ENCODE measurements at regions not wholly inside any gene's neighbourhood (a gene's known extent, or its start where the extent isn't known, plus 50 kb on each side); places are given as distances from the start of the nearest gene placed in this dataset.

DNA sequence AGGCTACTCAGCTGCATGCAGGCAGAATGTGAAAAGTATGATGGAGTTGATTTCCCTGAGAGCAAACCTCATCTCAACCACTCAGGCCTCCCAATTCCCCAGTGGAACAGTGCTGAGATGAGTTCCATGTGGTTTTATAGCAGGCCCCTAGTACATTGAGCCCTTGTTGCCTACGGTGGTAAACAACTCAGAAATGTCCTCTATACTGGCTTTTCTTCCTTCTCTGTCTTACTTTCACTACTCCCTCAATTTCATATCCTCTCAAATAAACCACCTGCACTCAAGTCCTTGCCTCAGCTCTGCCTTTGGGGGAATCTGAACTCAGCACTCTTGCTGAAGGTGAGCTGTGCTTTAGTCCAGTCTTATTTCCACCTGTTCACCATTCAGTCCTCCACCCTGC is 399.9 kb downstream of the PDCD6IP start:
- Mint-ChIP-seq H3K4me3 (no peak overlapping the region), H3K4me1 (ENCODE audit: low read depth) (no peaks in the 10 kb centered on the region), H3K27ac (no peak overlapping the region), H3K27me3 (ENCODE audit: insufficient read depth) (no peaks in the 10 kb centered on the region; the same call in 1 of the 2 replicates), H3K9me3 (peaks cover 20% of the 10 kb centered on the region), H3K36me3 (ENCODE audit: low read depth) (no peaks in the 10 kb centered on the region)
- DNase-seq: no peak
- TF ChIP-seq, protein P1, sequence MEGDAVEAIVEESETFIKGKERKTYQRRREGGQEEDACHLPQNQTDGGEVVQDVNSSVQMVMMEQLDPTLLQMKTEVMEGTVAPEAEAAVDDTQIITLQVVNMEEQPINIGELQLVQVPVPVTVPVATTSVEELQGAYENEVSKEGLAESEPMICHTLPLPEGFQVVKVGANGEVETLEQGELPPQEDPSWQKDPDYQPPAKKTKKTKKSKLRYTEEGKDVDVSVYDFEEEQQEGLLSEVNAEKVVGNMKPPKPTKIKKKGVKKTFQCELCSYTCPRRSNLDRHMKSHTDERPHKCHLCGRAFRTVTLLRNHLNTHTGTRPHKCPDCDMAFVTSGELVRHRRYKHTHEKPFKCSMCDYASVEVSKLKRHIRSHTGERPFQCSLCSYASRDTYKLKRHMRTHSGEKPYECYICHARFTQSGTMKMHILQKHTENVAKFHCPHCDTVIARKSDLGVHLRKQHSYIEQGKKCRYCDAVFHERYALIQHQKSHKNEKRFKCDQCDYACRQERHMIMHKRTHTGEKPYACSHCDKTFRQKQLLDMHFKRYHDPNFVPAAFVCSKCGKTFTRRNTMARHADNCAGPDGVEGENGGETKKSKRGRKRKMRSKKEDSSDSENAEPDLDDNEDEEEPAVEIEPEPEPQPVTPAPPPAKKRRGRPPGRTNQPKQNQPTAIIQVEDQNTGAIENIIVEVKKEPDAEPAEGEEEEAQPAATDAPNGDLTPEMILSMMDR (IDR thresholded peaks at IDR 0.05): no peak

DNA sequence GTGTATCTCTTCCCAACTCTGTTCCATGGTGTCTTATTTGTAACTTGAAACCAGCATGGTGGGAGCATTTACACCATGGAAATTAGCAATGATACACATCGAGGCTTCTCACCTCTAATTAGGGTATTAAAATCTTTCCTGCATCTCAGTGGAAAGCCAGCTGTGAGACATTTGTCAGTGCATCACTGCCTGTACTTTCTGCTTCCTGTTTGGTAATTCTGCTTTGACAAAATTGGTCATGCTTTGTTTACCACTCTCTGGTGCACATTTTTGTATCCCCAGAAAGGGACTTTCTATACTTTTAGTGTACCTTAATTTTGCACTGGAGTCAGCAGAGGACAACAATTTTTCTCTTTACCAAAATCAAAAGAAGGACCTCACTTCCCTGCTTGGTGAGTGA is 402.1 kb downstream of the PDCD6IP start:
- TF ChIP-seq, protein P1 (IDR thresholded peaks at IDR 0.05): no peak
- Mint-ChIP-seq H3K36me3 (ENCODE audit: low read depth) (no peaks in the 10 kb centered on the region), H3K9me3 (peaks cover 21% of the 10 kb centered on the region), H3K27ac (no peak overlapping the region), H3K4me1 (ENCODE audit: low read depth) (no peaks in the 10 kb centered on the region), H3K27me3 (ENCODE audit: insufficient read depth) (no peaks in the 10 kb centered on the region; the same call in 1 of the 2 replicates), H3K4me3 (no peak overlapping the region)
- no peak for DNase-seq

DNA sequence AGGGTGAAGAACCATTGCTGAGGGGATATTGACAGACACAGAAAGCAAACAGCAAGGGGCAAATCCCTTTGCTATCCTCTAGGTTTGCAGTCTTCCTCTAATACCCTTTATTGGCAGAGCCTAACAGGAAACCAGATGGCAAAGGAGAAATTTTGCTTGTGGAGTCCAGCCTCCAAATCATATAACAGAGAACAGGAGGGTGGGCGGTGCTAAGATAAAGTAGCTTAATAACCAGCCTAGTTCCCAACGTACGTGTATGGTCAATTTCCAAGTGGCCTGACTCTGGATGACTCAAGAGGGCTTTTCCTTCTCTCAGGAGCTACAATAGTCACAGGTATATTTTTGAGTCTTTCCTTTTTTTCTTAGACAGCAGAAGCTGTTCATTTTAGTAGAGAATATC is 404.5 kb downstream of the PDCD6IP start:
- H3K4me1 Mint-ChIP-seq (ENCODE audit: low read depth): no peaks in the 10 kb centered on the region
- no peak for DNase-seq
- no peaks in the 10 kb centered on the region for H3K36me3 Mint-ChIP-seq (ENCODE audit: low read depth)
- H3K27ac Mint-ChIP-seq: no peak overlapping the region
- peaks cover 20% of the 10 kb centered on the region for H3K9me3 Mint-ChIP-seq
- H3K27me3 Mint-ChIP-seq (ENCODE audit: insufficient read depth): no peaks in the 10 kb centered on the region; the same call in 1 of the 2 replicates
- TF ChIP-seq, protein P1 (IDR thresholded peaks at IDR 0.05): no peak
- no peak overlapping the region for H3K4me3 Mint-ChIP-seq

DNA sequence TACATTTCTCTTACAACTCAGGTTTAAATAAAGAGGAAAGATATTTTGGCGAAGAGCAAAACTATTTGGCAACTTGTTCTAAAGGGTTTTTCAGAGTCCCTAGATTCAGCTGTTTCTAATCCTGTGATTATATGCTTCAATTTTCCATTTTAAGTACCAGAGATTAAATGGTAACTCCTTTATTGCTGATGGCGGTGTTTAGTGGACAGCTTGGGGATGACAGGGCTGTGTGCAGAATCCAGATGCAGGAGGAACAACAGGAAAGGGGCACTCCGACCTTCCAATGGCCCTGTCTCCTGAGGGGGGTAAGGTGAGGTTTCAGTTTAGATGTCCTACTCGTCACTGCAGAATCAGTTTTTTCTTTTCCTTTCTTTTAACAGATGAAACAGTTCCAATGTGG is 405.0 kb downstream of the PDCD6IP start:
- Mint-ChIP-seq H3K9me3 (peaks cover 17% of the 10 kb centered on the region), H3K27me3 (ENCODE audit: insufficient read depth) (no peaks in the 10 kb centered on the region; the same call in 1 of the 2 replicates), H3K36me3 (ENCODE audit: low read depth) (no peaks in the 10 kb centered on the region), H3K27ac (no peak overlapping the region), H3K4me1 (ENCODE audit: low read depth) (no peaks in the 10 kb centered on the region), H3K4me3 (no peak overlapping the region)
- DNase-seq: no peak
- TF ChIP-seq, protein P1 (IDR thresholded peaks at IDR 0.05): no peak

DNA sequence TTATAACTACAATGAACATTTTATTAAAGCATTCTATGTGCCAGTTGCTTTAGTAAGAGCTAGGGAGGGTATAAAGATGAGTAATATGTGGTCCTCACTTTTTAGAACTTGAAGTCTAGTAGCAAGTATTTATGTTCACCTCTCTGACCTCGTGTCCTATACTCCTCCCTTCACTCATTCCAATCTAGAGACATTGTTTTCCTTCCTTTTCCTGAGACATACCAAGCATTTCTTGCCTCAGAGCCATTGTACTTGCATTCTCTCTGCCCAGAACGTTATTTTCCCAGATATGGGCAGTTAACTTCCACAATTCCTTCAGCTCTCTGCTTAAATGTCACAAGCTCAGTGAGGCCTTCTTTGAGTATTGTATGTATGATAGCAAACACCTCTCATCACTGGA is 408.6 kb downstream of the PDCD6IP start:
- Mint-ChIP-seq H3K27ac (no peak overlapping the region), H3K9me3 (peaks cover 13% of the 10 kb centered on the region), H3K4me1 (ENCODE audit: low read depth) (no peaks in the 10 kb centered on the region), H3K36me3 (ENCODE audit: low read depth) (no peaks in the 10 kb centered on the region), H3K27me3 (ENCODE audit: insufficient read depth) (no peaks in the 10 kb centered on the region; the same call in 1 of the 2 replicates), H3K4me3 (no peak overlapping the region)
- TF ChIP-seq, protein P1 (IDR thresholded peaks at IDR 0.05): no peak
- DNase-seq: no peak

DNA sequence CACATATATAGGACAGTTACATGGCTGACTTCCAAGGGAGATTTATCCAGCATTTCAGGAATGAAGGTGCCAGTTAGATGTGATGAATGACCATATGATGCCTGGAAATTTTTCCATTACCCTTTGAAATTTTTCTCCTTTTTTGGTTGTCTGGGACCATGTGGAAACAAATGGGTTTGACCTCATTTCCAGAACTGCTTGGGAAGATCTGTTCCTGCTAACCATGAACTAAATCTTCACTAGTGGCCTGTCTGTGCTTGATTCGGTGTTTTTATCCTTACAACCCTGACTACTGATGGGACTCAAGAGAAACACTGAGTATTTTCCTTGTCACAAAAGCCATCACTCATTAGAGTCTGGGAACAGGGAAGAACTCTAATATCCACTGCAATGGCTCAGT is 409.4 kb downstream of the PDCD6IP start:
- H3K27ac Mint-ChIP-seq: no peak overlapping the region
- H3K27me3 Mint-ChIP-seq (ENCODE audit: insufficient read depth): no peaks in the 10 kb centered on the region; the same call in 1 of the 2 replicates
- no peaks in the 10 kb centered on the region for H3K4me1 Mint-ChIP-seq (ENCODE audit: low read depth)
- no peak overlapping the region for H3K4me3 Mint-ChIP-seq
- H3K36me3 Mint-ChIP-seq (ENCODE audit: low read depth): no peaks in the 10 kb centered on the region
- peaks cover 13% of the 10 kb centered on the region for H3K9me3 Mint-ChIP-seq
- DNase-seq: no peak
- TF ChIP-seq, protein P1 (IDR thresholded peaks at IDR 0.05): no peak
